ENCODE measurements at regions not wholly inside any gene's neighbourhood (a gene's known extent, or its start where the extent isn't known, plus 50 kb on each side); places are given as distances from the start of the nearest gene placed in this dataset.
"Not testable (repeated sequence)": the region's sequence is repeated elsewhere in the genome, so short reads cannot be mapped to it uniquely, and the experiment has no call there.

- no peak for TF ChIP-seq CTCF (IDR thresholded peaks at IDR 0.05)
- no peak for TF ChIP-seq POLR2A (IDR thresholded peaks at IDR 0.05)
- Histone ChIP-seq H3K9me3 (no peaks in the 10 kb centered on the region), H3K27ac (no peak overlapping the region), H3K36me3 (ENCODE audit: low read depth, missing control alignments) (no peaks in the 10 kb centered on the region), H3K27me3 (no peaks in the 10 kb centered on the region), H3K4me1 (no peaks in the 10 kb centered on the region), H3K4me3 (no peak overlapping the region)
- WGBS, 2 donors: 95% methylated on average over 2 of the region's 2 CpGs; no CpG with 5 or more reads in 1 of the 2 donors
- intact Hi-C loops (cut with DNase I; ENCODE audit: low total_unique reads): no loop called here
- DNase-seq: no peak
These were observed 869.9 kb upstream of the AMELY start for GRCh38 chrY:7781501-7781900.

GRCh38 chrY:7775436-7775835 is 863.9 kb upstream of the AMELY start:
- H3K4me1 ChIP-seq; H3K27ac ChIP-seq; H3K36me3 ChIP-seq (ENCODE audit: low read depth, missing control alignments); H3K27me3 ChIP-seq; H3K4me3 ChIP-seq; H3K9me3 ChIP-seq; intact Hi-C loops (cut with DNase I; ENCODE audit: low total_unique reads); DNase-seq: not testable (repeated sequence)
- 27 to 79% methylated on average over 2 of the region's 2 CpGs for WGBS, 2 donors

GRCh38 chrY:7771771-7772170 is 860.2 kb upstream of the AMELY start:
- TF ChIP-seq POLR2A (IDR thresholded peaks at IDR 0.05): no peak
- TF ChIP-seq CTCF (IDR thresholded peaks at IDR 0.05): no peak
- intact Hi-C loops (cut with DNase I; ENCODE audit: low total_unique reads): no loop called here
- no peak overlapping the region for H3K4me3 ChIP-seq
- H3K27me3 ChIP-seq: no peaks in the 10 kb centered on the region
- H3K9me3 ChIP-seq: no peaks in the 10 kb centered on the region
- no peak for DNase-seq
- no peak overlapping the region for H3K27ac ChIP-seq
- no peaks in the 10 kb centered on the region for H3K36me3 ChIP-seq (ENCODE audit: low read depth, missing control alignments)
- no peaks in the 10 kb centered on the region for H3K4me1 ChIP-seq

GRCh38 chrY:7769790-7770375 is 858.3 kb upstream of the AMELY start:
- Histone ChIP-seq H3K4me3 (no peak overlapping the region), H3K27ac (no peak overlapping the region), H3K4me1 (no peaks in the 10 kb centered on the region), H3K36me3 (ENCODE audit: low read depth, missing control alignments) (no peaks in the 10 kb centered on the region), H3K9me3 (no peaks in the 10 kb centered on the region), H3K27me3 (no peaks in the 10 kb centered on the region)
- DNase-seq: no peak
- TF ChIP-seq CTCF (IDR thresholded peaks at IDR 0.05): no peak
- TF ChIP-seq POLR2A (IDR thresholded peaks at IDR 0.05): no peak
- intact Hi-C loops (cut with DNase I; ENCODE audit: low total_unique reads): no loop called here
- 100% methylated on average over 1 of the region's 1 CpG for WGBS, 2 donors

- intact Hi-C loops (cut with DNase I; ENCODE audit: low total_unique reads): no loop called here
- WGBS, 2 donors: 50 to 100% methylated on average over 1 of the region's 1 CpG
- H3K4me1 ChIP-seq: no peaks in the 10 kb centered on the region
- DNase-seq: no peak
- H3K9me3 ChIP-seq: no peaks in the 10 kb centered on the region
- no peaks in the 10 kb centered on the region for H3K27me3 ChIP-seq
- H3K4me3 ChIP-seq: no peak overlapping the region
- no peak for TF ChIP-seq CTCF (IDR thresholded peaks at IDR 0.05)
- TF ChIP-seq POLR2A (IDR thresholded peaks at IDR 0.05): no peak
- no peaks in the 10 kb centered on the region for H3K36me3 ChIP-seq (ENCODE audit: low read depth, missing control alignments)
- no peak overlapping the region for H3K27ac ChIP-seq
These were observed 857.3 kb upstream of the AMELY start for GRCh38 chrY:7768901-7769300.
